ENCODE measurements at regions not wholly inside any gene's neighbourhood (a gene's known extent, or its start where the extent isn't known, plus 50 kb on each side); places are given as distances from the start of the nearest gene placed in this dataset.
"Not testable (repeated sequence)": the region's sequence is repeated elsewhere in the genome, so short reads cannot be mapped to it uniquely, and the experiment has no call there.

DNA sequence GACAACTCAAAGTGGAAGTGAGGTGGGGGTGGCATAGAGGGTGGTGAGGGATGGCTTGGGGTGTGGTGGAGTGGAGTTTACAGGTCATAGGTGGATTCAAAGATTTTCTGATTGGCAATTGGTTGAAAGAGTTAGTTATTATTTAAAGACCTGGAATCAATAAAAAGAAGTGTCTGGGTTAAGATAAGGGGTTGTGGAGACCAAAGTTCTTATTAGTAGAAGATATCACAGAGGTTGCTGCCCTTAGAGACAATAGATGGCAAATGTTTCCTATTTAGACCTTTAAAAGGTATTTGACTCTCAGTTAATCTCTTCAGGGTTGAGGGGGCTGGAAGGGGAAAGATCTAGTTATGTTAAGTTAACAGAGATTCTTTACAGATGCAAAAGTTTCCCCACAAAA, 412.3 kb upstream of the TBL1XR1 start:
- no peak for DNase-seq

DNA sequence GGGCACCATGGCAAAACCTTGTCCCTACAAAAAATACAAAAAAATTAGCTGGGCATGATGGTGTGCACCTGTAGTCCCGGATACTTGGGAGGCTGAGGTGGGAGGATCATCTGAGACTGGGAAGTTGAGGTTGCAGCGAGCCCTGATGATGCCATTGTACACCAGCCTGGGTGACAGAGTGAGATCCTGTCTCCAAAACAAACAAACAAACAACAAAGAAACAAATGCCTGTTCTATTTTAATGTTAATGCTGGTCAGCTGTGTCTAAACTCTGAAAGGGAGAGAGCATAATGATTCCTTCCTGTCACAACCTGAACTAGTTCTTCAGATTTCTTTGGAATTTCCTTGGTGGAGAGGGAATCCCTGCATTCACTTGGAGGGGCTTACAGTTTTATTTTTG, 413.0 kb upstream of the TBL1XR1 start:
- DNase-seq, result no peak

DNA sequence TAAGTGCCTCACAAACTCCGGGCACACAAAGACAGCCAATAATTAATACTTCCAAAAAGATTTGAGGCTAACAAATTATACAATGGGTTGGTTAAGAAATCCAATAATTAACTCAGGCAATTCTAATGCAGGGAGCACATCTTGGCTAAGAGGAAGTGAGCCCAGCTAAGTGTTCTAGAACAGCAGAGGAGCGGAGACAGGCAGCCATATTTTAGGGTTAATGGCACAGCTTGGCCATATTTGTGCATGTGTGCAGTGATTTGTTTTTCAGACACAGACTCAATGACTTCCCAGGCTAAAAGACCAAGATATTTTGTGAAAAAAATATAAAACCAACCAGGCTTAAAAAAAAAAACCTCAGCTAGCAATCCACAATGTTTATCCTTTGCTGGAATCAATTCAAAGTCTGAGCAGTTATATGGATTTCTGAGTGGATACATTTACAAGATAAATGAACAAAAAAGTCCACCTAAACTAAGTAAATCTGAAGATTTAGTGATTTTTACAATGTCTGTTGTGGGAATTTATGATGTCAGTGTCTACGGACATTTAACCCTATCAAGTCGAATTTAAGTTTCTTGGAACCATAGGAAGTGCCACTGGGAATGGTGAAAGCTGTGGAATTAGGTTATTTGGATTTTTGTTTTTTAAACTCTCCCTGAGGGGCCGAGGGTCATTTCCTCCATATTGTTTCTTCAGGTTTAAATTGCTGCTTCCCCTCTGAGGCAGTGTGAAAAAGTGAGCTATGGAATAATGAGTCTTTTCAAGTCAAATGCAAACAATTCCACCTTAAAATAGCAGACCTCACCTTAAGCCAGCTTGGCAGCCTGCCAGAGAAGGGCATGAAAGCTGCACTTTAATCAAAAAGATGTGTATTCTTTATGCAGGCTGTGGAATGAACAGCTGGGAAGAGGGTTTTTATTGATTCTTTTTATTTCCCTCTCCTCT, 413.7 kb upstream of the TBL1XR1 start:
- peak; percentile 14 for DNase-seq

DNA sequence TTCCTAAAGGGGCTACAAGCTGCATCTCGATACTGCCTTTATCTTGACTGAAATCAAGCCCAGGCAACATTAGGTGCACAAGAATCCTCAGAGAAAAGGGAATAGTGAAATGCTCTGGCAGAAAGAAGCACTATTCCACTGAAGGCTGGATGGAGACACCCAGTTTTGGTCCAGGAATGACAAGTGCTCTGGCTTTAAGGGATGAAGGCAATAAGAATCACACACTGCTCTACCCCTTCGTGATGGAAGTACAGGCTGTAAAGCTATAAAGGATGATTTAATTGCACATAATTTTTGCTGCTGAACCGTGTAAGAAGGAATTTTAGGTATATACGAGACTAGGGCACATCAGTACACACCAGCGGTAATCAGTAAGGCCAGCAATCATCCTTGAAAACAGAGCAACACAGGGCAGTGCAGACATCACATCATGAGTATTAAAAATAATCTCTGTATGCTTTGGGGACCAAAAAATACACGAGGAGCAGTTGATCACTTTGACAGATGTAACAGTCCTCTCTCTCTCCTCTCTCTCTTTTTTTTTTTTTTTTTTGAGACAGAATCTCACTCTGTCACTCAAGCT, 414.6 kb upstream of the TBL1XR1 start:
- no peak for DNase-seq

DNA sequence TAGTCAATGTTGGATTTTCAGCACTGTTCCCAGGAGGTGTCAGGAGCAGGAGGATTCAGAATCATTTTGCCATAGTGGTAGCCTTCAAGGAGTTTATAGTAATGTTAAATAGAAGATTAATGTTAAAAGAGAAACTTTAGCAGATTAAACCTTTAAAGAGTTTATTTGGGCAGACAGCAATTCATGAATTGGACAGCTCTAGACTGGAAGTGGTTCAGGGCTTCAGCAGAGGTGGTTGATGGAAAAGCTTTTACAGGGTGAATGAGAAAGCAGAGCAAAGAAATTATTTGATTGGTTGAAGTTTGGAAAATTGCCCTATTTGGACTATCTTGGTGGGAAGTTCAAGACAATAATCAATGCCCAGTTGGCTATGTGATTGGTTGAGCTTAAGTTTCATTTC, 416.6 kb upstream of the TBL1XR1 start:
- DNase-seq, result no peak

DNA sequence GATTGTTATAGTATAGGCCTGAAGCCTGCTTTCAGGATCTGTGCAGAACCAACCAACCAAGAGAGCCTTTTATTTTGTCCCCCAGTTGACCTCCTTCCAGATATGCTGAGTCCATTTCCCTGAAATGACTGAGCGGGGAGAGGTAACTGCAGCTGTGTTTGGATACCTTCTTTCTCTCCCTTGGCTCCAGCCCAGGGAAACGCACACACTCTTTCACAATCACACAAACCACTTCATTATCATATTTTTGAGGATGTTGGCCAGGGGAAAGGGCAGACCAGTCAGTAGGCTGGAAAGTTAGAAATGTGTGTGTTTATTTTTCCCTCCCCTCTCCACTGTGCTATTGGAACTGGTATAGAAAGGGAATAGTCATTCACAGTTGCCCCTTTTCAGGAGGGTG, 417.7 kb upstream of the TBL1XR1 start:
- peak; percentile 92 for DNase-seq

DNA sequence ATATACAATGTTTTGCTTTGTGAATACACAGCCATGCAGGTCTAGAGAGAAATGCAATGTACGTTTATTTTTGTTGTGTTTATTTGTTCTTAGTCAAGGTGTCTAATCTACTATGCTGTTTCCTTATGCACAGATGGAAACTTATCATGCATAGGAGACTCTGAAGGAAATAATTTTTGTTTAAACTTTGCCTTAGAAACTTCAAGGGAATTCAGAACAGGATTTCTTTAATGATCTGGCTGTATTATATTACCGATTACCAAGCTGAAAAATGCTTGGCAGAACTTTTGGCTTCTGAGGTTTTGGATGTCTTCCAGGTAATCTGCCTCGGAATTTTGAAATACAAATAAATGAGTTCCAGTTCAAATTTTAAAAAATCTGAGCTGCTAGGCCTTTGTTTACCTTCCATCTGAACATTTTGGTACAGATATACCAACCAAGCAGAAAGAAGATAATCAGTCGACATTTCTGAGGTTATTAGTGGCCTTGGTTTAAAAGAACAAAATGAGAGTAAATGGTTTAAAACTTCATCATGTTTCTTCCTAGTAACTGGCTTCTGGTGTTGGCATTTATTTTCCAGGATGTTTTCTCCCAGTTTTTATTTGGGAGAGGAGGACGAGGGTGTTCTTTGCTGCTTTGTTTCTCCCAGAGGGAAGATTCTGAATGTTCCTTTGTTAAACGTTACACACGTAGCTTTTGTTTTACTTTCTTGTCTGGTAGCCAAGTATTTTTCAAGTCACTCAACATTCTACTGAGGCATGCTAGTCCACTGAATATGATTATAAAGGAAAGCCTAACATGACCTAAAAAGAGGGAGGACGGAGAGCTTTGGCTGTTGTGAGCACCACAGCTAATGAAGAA, 421.8 kb upstream of the TBL1XR1 start:
- no peak for DNase-seq

DNA sequence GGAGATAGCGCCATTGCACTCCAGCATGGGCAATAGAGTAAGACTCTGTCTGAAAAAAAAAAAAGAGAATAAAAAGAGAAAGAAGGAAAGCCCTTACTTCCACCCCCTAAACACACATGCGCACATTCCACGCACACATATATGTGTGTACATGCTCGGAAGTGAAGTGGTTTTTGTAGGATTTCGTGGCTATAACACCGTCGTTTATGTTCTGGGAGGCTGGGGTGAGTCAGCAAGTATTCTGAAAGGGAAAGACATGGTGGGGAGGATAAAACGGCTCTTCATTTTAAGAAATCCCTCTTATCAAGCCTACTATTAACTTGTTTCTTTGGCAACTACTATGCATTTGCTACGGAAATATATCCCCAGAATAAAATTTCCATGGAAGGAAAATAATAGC, 422.8 kb upstream of the TBL1XR1 start:
- peak; percentile 6 for DNase-seq

DNA sequence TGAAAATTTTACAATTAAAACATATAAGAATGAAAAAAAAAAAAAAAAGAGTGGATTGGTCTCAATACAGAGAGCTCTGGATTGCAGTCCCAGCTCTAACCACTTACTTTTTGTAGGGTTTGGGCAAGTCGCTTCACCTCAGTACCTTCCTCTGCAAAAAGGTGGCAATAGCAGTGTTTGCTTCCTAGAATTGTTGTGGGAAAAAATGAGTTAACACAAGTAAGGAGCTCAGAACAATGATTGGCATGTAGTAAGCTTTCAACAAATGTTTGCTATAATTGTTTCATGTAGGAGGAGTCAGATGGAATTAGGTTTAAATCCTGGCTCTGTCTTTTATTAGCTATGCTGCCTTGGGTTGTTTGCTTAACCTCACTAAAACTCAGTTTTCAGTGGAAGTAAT, 425.2 kb upstream of the TBL1XR1 start:
- DNase-seq, result no peak

DNA sequence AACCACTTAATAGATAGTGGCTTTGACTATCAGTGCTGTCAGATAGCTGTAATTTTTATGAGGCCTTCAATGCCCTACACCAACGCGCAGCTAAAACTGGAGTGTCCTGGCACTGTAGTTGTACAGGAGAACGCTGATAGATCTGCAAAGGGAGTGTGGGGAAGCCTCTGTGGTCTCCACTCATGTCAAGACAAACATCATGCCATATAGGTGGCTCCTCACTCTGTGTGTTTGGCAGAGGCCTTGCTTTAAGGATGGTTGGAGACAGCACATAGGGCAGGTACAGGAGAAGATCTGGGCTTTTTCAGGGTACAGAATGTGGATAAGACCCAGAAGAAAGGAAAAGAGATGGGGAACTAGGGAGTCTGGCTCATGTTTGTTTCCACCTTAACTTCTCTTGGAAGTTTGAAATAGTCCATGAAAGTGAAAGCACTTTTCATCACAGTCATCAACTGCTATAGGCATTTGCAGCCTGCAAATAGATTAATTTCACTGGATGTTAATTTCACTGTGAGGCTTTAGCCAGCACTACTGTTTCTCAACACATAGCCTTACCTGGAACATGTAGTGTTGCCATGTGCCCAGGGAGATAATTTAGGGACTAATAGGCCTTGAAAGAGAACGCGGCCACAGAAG, 425.8 kb upstream of the TBL1XR1 start:
- DNase-seq, result peak; percentile 2

DNA sequence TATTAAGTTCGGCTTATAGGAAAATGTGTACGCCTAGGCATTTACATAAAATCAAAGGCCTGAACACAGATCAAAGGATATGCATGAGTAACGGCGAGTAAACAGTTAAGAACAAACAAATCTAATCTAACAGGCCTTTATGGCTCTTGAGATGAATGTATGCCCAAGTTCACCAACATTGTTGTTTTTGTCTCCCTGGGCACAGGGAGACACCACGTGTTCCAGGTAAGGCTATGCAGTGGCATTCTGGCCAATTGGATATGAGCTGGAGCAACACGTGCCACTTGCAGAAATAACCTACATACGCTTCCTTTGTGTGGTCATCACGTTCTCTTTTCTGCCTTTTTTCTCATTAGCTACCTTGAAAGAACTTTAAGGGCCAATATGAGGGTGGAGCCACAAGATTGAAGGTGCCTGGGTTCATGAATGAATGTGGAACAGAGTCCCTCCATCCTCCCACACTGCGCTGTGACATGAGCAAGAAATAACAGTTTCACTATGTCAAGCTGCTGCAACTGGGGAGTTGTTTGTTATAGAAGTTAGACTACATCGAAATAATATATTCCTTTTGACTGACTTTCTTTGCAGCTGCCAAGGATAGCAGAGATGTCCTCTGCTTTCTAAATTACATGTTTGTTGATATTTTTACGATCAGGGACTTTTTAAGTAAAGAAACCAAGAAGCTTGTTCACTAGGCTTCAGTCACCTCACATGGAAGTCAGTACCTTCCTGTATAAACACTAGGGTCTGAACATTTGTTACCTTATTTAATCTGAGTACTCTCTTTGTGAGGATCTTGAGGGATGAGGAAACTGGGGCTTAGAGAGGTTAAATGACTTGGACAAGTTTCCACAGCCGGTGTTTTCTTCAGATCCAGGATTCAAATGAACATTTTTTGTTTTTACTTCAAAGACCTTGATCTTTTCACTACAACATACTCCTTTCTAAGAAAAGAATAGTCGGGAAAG, 427.5 kb upstream of the TBL1XR1 start:
- DNase-seq, result no peak

DNA sequence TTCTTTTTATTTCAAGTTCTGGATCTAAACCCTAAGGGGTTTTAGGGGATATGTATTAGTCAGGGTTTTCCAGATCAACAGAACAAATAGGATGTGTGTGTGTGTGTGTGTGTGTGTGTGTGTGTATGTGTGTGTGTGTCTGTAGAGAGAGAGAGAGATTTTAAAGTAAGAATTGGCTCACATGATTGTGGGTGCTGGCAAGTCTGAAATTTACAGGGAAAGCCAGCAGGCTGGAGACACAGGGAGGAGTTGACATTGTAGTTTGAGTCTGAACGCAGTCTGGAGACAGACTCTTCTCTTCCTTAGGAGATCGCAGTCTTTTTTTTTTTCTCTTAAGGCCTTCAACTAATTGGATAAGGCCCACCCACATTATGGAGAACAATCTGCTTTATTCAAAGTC, 428.8 kb upstream of the TBL1XR1 start:
- DNase-seq, result no peak

DNA sequence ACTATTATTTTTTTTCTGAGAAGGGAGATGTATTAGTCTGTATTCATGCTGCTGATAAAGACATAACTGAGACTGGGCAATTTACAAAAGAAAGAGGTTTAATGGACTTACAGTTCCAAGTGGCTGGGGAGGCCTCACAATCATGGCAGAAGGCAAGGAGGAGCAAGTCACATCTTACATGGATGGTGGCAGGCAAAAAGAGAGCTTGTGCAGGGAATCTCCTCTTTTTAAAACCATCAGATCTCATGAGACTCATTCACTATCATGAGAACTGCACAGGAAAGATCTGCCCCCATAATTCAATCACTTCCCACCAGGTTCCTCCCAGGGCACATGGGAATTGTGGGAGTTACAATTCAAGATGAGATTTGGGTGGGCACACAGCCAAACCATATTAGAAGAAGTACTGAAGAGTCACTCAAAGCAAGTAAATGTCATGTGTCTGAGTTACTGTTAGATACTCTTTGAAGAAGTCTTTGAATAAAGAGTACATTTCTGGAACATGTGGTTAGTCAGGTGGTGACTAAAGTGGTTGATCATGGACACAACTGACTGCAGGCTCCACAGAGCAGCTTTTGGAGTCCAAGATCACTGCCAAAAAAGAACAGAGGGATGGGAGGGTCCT, 430.9 kb upstream of the TBL1XR1 start:
- not testable (repeated sequence) for DNase-seq

DNA sequence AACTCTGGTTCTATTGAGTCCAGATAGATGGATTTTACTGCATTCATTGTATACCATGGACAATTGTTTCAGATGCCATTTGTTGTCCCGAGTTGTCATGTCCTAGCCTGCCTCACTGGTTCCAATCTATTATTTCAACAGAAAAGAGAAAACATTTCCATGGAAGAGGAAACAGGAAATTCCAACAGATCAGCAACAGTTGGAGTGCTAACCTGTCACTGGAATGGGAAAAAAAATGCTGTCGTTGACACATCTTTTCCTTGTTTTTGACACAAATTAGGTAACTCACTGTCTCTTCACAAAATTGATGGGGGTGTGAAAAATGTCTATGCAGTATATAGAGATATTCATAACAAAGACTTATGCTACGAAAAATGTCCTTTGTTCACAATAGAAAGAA, 432.0 kb upstream of the TBL1XR1 start:
- DNase-seq, result no peak

DNA sequence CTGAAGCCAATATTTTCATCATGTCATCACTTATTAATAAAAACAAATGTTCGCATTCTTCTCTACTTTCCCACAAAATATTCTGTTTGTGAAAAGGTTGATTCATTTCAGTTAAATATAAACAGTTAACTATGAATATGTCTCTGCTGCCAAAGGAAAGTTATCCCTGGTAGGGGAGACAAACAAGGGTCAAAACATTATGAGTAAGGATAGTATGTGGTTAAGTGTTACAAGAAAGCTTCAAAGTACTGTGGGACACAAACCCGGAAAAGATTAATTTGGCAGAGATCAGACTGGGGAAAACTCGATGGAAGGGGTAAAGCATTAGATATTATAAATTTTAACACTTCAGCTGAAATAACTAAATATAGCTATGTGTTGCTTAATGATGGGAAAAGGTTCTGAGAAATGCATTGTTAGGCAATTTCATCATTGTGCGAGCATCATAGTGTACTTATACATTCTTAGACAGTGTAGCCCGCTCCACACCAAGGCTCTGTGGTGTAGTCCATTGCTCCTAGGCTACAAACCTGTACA, 436.5 kb upstream of the TBL1XR1 start:
- no peak for DNase-seq

DNA sequence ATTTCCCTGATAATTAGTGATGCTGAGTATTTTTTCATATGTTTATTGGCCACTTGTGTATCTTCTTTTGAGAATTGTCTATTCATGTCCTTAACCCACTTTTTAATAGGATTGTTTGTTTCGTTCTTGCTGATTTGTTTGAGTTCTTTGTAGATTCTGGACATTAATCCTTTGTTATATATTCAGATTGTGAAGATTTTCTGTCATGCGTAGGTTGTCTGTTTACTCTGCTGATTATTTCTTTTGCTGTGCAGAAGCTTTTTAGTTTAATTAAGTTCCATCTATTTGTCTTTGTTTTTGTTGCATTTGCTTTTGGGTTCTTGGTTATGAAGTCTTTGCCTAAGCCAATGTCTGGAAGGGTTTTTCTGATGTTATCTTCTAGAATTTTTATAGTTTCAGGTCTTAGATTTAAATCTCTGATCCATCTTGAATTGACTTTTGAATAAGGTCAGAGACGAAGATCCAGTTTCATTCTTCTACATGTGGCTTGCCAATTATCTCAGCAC, 438.4 kb upstream of the TBL1XR1 start:
- DNase-seq, result not testable (repeated sequence)

DNA sequence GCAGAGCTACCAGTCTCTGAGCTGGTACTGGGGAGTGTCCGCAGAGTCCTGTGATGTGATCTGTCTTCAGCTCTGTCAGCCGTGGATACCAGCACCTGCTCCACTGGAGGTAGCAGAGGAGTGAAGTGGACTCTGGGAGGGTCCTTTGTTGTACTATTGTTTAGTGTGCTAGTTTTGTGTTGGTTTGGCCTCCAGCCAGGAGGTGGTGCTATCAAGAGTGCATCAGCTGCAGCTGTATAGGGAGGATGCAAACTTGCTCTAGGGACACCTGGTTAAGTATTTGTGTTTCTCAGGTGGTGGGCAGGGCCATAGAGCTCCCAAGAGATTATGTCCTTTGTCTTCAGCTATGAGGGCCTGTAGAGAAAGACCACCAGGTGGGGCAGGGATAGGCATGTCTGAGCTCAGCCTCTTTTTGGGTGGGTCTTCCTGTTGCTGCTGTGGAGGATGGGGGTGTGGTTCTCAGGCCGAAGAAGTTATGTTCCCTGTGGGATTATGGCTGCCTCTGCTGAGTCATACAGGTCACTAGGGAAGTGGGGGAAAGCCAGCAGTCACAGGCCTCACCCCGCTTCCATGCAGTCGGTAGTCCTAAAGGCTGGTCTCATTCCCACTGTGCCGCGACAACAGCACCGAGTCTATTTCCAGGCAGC, 443.2 kb upstream of the TBL1XR1 start:
- no peak for DNase-seq

DNA sequence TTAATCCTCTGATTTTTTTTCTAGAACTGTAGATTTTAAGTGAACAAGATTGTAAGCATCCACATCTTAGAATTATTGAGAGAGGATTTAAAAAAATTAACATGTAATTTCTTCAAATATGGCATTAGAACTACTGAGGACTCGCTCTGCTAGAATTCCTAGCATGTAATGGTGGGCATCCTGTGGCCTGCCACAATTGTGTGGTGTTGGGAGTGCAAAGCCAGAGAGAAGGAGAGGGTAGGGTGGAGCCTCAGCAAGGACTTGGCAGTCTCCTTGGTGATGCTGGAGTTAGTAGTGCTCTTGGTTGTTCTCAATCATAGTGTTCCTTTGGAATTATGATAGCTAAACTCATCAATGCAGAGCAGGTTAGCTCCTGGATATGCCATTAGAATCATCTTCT, 443.9 kb upstream of the TBL1XR1 start:
- DNase-seq, result no peak

DNA sequence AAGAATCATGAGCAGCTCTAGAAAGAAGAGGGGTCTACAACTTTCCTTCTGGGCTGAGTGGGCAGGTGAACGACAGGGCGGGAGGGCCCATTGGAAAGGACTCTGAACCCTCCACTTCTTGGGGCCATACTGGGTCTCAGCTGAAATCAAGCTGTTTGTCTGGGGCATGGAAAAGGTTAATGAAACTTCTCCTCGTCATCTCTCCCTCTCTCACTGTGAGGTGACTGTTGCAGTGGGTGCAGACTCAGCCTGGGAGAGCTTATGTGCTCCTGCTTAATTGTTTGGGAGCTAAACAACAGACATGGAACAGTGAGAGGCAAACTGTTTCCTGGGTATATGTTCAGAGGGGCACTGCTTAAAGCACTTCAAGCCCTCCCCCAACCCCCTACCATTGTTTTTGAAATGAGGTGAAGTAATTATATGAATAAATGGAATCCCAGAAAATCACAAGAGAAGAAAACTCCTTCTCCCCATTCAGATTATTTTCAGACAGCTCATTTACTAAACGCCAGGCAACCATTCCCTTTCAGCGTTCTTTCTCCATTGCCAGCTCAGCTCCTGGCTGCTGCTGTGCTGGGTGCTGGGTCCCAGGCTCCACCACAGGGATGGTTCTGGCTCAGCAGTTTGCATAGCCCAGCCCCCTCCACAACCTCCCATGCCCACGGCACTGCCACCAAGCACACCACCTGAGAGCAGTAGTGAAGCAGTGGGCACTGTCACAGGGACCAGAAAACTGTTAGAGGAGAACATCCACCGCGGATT, 444.9 kb upstream of the TBL1XR1 start:
- no peak for DNase-seq

DNA sequence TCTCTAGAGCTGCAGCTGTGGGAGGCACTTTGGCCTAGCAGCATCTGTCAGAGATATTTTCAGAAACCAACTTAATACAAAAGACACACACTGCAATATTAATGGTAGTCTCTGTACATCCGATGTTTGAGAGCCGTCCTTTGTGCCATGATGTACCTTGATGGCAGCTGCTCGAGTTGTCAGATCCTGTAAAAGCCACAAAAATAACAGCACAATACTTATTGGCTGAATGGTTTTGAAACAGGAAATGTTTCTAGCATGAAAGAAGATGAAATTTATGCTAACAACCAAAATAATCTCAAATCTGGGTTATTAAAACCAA, 445.5 kb upstream of the TBL1XR1 start:
- DNase-seq, result no peak
